BLaER1 treated with 17β-estradiol and CSF1 and Interleukin-3, amounts not matched to agents 10 nM and 100 nM (cell line): ENCODE measurements at regions not wholly inside any gene's neighbourhood (a gene's known extent, or its start where the extent isn't known, plus 50 kb on each side); places are given as distances from the start of the nearest gene placed in this dataset.

ENCODE experiments used
- H3K27ac ChIP-seq, 11 experiments: shearing (Covaris generic); formaldehyde crosslinking; 2 replicates each; pipeline ENCODE4 v1.8.1; 2022
- H3K27me3 ChIP-seq, 11 experiments: shearing (Covaris generic); formaldehyde crosslinking; 2 replicates each; pipeline ENCODE4 v1.8.1; 2022
- H3K36me3 ChIP-seq, 11 experiments: shearing (Covaris generic); formaldehyde crosslinking; 2 replicates each; pipeline ENCODE4 v1.8.1; 2022
- H3K4me1 ChIP-seq, 10 experiments: shearing (Covaris generic); formaldehyde crosslinking; 2 replicates each; pipeline ENCODE4 v1.8.1; 2022
- H3K4me2 ChIP-seq, 11 experiments: shearing (Covaris generic); formaldehyde crosslinking; 2 replicates each; pipeline ENCODE4 v1.8.1; 2022
- H3K4me3 ChIP-seq, 10 experiments: shearing (Covaris generic); formaldehyde crosslinking; 2 replicates each; pipeline ENCODE4 v1.8.1; 2022
- H3K9ac ChIP-seq, 11 experiments: shearing (Covaris generic); formaldehyde crosslinking; 2 replicates each; pipeline ENCODE4 v1.8.1; 2022
- H3K9me3 ChIP-seq, 11 experiments: shearing (Covaris generic); formaldehyde crosslinking; replicated peaks in 1 of 11; 2 replicates each; pipeline ENCODE4 v1.8.1; 2022
- H4K20me1 ChIP-seq, 11 experiments: shearing (Covaris generic); formaldehyde crosslinking; 2 replicates each; pipeline ENCODE4 v1.8.1; 2022
- Cebpa-rat ChIP-seq, 11 experiments: shearing (Covaris generic); IDR thresholded peaks; 2 replicates each; pipeline ENCODE4 v1.8.1; 2022

- no peak overlapping the region for H3K27ac ChIP-seq
- H3K27me3 ChIP-seq: no peaks in the 10 kb centered on the region
- no peaks in the 10 kb centered on the region for H4K20me1 ChIP-seq
- H3K4me2 ChIP-seq: no peak overlapping the region
- peaks cover 11 to 19% (median 15%) of the 10 kb centered on the region in 11 experiments for H3K9me3 ChIP-seq
- no peak overlapping the region for H3K4me3 ChIP-seq
- H3K9ac ChIP-seq: no peak overlapping the region
- no peaks in the 10 kb centered on the region for H3K36me3 ChIP-seq
- no peaks in the 10 kb centered on the region for H3K4me1 ChIP-seq
- TF ChIP-seq Cebpa-rat (IDR thresholded peaks at IDR 0.05): no peak
These were observed 352.2 kb downstream of the ZNF521 start for GRCh38 chr18:24999650-25000267.

GRCh38 chr18:25001803-25002202 lies 350.2 kb downstream of the ZNF521 start:
- Histone ChIP-seq H4K20me1 (no peaks in the 10 kb centered on the region), H3K36me3 (no peaks in the 10 kb centered on the region), H3K9me3 (peaks cover 11 to 19% (median 15%) of the 10 kb centered on the region in 11 experiments), H3K4me1 (no peaks in the 10 kb centered on the region), H3K9ac (no peak overlapping the region), H3K4me3 (no peak overlapping the region), H3K4me2 (no peak overlapping the region), H3K27me3 (no peaks in the 10 kb centered on the region), H3K27ac (no peak overlapping the region)
- TF ChIP-seq Cebpa-rat (IDR thresholded peaks at IDR 0.05): no peak

DNA sequence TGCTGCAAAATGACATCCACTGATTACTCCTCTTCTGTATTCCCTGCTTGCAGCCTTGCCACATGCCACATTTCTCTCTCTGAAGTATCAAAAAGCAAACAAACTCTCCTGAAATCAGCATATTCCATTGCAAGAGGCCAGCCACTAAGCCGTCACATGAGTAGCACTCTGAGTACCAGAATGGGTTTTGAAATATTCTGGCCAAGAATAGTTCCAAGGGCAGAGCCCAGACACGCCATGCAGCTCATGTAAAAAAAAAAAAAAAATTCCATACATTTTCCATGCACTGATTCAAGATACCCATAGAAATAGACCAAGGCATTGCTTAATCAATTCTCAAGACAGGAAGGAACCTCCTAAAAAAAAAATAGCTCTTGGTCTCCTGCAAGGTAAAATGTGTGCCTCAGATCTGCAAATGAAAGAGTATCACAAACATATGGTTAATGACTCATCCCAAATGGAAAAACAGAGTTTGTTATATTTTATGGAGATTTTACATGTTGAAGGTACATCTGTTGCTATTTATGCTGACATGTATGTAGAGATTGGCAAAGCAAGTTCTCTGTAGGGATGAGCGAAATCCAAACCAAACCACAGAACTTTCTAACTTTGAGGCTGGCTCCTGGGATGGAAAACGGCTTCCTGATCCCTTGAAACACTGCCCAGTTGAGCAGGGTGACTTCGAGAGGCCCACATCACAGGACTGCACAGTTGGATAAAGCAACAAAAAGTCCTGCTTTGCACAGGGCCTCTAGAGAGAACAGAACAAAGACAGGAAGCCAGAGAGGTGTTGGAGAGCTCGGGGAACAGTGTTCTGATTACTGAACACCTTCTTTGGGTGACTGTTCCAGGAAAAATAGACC lies 346.2 kb downstream of the ZNF521 start:
- H3K9ac ChIP-seq: no peak overlapping the region
- no peaks in the 10 kb centered on the region for H4K20me1 ChIP-seq
- TF ChIP-seq Cebpa-rat (IDR thresholded peaks at IDR 0.05): no peak
- no peak overlapping the region for H3K4me3 ChIP-seq
- peaks cover 0 to 3% (median 0%) of the 10 kb centered on the region in 11 experiments; a peak in 2 of 22 replicates for H3K9me3 ChIP-seq
- no peaks in the 10 kb centered on the region for H3K36me3 ChIP-seq
- H3K27me3 ChIP-seq: no peaks in the 10 kb centered on the region
- no peaks in the 10 kb centered on the region for H3K4me1 ChIP-seq
- H3K4me2 ChIP-seq: no peak overlapping the region
- H3K27ac ChIP-seq: no peak overlapping the region

- no peaks in the 10 kb centered on the region for H3K27me3 ChIP-seq
- no peaks in the 10 kb centered on the region for H4K20me1 ChIP-seq
- TF ChIP-seq Cebpa-rat (IDR thresholded peaks at IDR 0.05): no peak
- H3K4me3 ChIP-seq: no peak overlapping the region
- no peaks in the 10 kb centered on the region for H3K4me1 ChIP-seq
- H3K4me2 ChIP-seq: no peak overlapping the region
- H3K27ac ChIP-seq: no peak overlapping the region
- H3K9me3 ChIP-seq: peaks cover 0 to 3% (median 0%) of the 10 kb centered on the region in 11 experiments; a peak in 2 of 22 replicates
- H3K36me3 ChIP-seq: no peaks in the 10 kb centered on the region
- no peak overlapping the region for H3K9ac ChIP-seq
These were observed 341.2 kb downstream of the ZNF521 start for GRCh38 chr18:25010623-25011374.
